Fibroblast of lung (primary cell): ENCODE measurements at regions not wholly inside any gene's neighbourhood (a gene's known extent, or its start where the extent isn't known, plus 50 kb on each side); places are given as distances from the start of the nearest gene placed in this dataset.

ENCODE experiments used
- DNase-seq, 2 donors: peaks; one replicate each; pipeline versions ENCODE4 v3.0.0 to v3.0.0-alpha.2; 2010; ENCODE audit warnings: low read depth in 2 of 2
- H2AFZ ChIP-seq: 2 replicates; pipeline ENCODE4 v1.5.1; 2012; ENCODE audit warnings: low read length, control low read depth, inconsistent platforms
- H3K27ac ChIP-seq: 2 replicates; pipeline ENCODE4 v1.5.1; 2011; ENCODE audit warnings: low read length, control low read depth; ENCODE audit not compliant: insufficient read depth
- H3K27me3 ChIP-seq: 2 replicates; pipeline ENCODE4 v1.5.1; 2011; ENCODE audit warnings: mild to moderate bottlenecking, low read length; ENCODE audit not compliant: control insufficient read depth, insufficient read depth
- H3K36me3 ChIP-seq: 2 replicates; pipeline ENCODE4 v1.5.1; 2011; ENCODE audit warnings: low read length; ENCODE audit not compliant: control insufficient read depth, insufficient read depth
- H3K4me1 ChIP-seq: 2 replicates; pipeline ENCODE4 v1.5.1; 2011; ENCODE audit warnings: low read length; ENCODE audit not compliant: control insufficient read depth, insufficient read depth; ENCODE audit errors: extremely low read depth
- H3K4me2 ChIP-seq: 2 replicates; pipeline ENCODE4 v1.5.1; 2011; ENCODE audit warnings: low read length, control low read depth; ENCODE audit not compliant: insufficient read depth; ENCODE audit errors: extremely low read depth
- H3K4me3 ChIP-seq, 4 experiments: fragments of 200-600 bp in 1 of 4; sonication (generic) in 1 of 4; replicated peaks in 1 of 4; 2 replicates each; pipeline ENCODE4 v1.5.1; 2011 to 2016; ENCODE audit warnings: low read length in 4 of 4, low read depth in 3 of 4, mild to moderate bottlenecking in 3 of 4, control low read depth in 2 of 4, inconsistent platforms in 1 of 4, mixed read lengths in 1 of 4; ENCODE audit not compliant: insufficient read depth in 1 of 4; ENCODE audit errors: control extremely low read depth in 1 of 4
- H3K79me2 ChIP-seq: 2 replicates; pipeline ENCODE4 v1.5.1; 2012; ENCODE audit warnings: mild to moderate bottlenecking, low read length, inconsistent platforms; ENCODE audit not compliant: control insufficient read depth, insufficient read depth
- H3K9ac ChIP-seq: 2 replicates; pipeline ENCODE4 v1.5.1; 2011; ENCODE audit warnings: mild to moderate bottlenecking, low read length, control low read depth; ENCODE audit not compliant: insufficient read depth
- H3K9me3 ChIP-seq: 2 replicates; pipeline ENCODE4 v1.5.1; 2012; ENCODE audit warnings: low read depth, low read length; ENCODE audit not compliant: control insufficient read depth, insufficient read depth
- H4K20me1 ChIP-seq: 2 replicates; pipeline ENCODE4 v1.5.1; 2011; ENCODE audit warnings: low read length; ENCODE audit not compliant: control insufficient read depth, insufficient read depth; ENCODE audit errors: extremely low read depth
- EZH2 ChIP-seq: IDR thresholded peaks from 2 replicates; pipeline ENCODE4 v1.5.1; 2012; ENCODE audit warnings: low read length, control low read depth, mild to moderate bottlenecking; ENCODE audit errors: missing control alignments
- TF ChIP-seq, protein P1 (sequence below), 2 donors: IDR thresholded peaks in 1 of 2; conservative IDR thresholded peaks in 1 of 2; 1 replicate in 1 of 2; 2 replicates in 1 of 2; pipeline ENCODE4 v1.5.1; 2011 to 2012; ENCODE audit warnings: low read length in 2 of 2, control low read depth in 1 of 2, inconsistent platforms in 1 of 2, low read depth in 1 of 2, mild to moderate bottlenecking in 1 of 2

- Histone ChIP-seq H3K9ac (no peak overlapping the region), H3K4me3 (no peak overlapping the region), H3K27ac (no peak overlapping the region), H3K79me2 (no peaks in the 10 kb centered on the region), H3K4me2 (no peak overlapping the region), H4K20me1 (no peaks in the 10 kb centered on the region), H3K4me1 (no peaks in the 10 kb centered on the region), H2AFZ (no peak overlapping the region), H3K9me3 (no peaks in the 10 kb centered on the region), H3K27me3 (no peaks in the 10 kb centered on the region), H3K36me3 (no peaks in the 10 kb centered on the region)
- peak in 1 of 2 donors; percentile 64 for DNase-seq
- TF ChIP-seq, protein P1, sequence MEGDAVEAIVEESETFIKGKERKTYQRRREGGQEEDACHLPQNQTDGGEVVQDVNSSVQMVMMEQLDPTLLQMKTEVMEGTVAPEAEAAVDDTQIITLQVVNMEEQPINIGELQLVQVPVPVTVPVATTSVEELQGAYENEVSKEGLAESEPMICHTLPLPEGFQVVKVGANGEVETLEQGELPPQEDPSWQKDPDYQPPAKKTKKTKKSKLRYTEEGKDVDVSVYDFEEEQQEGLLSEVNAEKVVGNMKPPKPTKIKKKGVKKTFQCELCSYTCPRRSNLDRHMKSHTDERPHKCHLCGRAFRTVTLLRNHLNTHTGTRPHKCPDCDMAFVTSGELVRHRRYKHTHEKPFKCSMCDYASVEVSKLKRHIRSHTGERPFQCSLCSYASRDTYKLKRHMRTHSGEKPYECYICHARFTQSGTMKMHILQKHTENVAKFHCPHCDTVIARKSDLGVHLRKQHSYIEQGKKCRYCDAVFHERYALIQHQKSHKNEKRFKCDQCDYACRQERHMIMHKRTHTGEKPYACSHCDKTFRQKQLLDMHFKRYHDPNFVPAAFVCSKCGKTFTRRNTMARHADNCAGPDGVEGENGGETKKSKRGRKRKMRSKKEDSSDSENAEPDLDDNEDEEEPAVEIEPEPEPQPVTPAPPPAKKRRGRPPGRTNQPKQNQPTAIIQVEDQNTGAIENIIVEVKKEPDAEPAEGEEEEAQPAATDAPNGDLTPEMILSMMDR (conservative IDR thresholded peaks at IDR 0.05 in 1 of 2, IDR thresholded peaks at IDR 0.05 in 1 of 2; ENCODE audit: low read depth in 1 of 2, low read length in 2 of 2) = no peak
- no peak for TF ChIP-seq EZH2
Observed at GRCh38 chr7:13551503-13551902, 438.0 kb downstream of the ETV1 start.

DNA sequence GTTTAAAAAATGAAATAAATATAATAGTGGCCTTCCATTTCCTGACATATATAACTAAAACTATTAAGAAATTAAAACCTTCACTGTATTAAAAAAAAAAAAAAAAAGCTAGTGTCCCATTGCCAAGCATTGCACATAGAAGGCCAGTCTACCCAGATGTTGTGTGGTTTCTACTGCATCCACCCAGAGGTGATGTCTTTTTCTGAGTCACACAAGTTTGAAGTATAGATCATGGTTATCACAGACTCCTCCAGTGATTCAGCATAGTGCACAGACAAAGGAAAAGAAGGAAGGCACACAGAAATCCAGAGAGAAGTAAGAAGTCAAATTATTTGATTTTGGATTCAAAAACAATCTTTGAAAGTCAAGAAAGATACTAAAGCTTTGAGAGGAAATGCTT is 429.0 kb downstream of the ETV1 start:
- TF ChIP-seq, protein P1 (conservative IDR thresholded peaks at IDR 0.05 in 1 of 2, IDR thresholded peaks at IDR 0.05 in 1 of 2; ENCODE audit: low read depth in 1 of 2, low read length in 2 of 2) = no peak
- no peak for TF ChIP-seq EZH2
- Histone ChIP-seq H3K4me3 (no peak overlapping the region), H4K20me1 (no peaks in the 10 kb centered on the region), H3K27me3 (no peaks in the 10 kb centered on the region), H3K27ac (no peak overlapping the region), H3K4me1 (no peaks in the 10 kb centered on the region), H3K9ac (no peak overlapping the region), H3K4me2 (no peak overlapping the region), H3K79me2 (no peaks in the 10 kb centered on the region), H3K36me3 (no peaks in the 10 kb centered on the region), H2AFZ (no peak overlapping the region), H3K9me3 (no peaks in the 10 kb centered on the region)
- DNase-seq = peak; percentile 72 to 73

DNA sequence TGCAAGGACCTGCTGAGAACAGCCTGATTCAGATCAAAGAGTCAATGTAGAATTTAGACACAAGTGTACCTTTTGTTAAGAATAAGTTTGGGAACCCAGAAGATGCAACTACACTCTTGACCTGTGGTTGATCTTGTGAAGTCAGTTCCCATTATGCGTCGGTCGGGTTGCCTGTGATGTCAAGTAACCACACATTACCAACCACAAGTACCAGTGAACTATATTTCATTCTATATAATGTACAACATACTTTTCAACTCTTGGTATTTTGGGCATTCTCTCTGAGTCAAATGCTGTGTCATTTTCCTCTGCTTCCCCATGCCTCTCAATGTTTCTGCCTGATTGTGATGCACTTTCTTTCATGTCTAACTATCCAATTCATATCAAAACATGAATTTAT is 426.2 kb downstream of the ETV1 start:
- no peak overlapping the region for H2AFZ ChIP-seq
- H3K27me3 ChIP-seq = no peaks in the 10 kb centered on the region
- no peaks in the 10 kb centered on the region for H3K4me1 ChIP-seq
- no peak overlapping the region for H3K9ac ChIP-seq
- H4K20me1 ChIP-seq = no peaks in the 10 kb centered on the region
- no peaks in the 10 kb centered on the region for H3K79me2 ChIP-seq
- no peak overlapping the region for H3K27ac ChIP-seq
- TF ChIP-seq EZH2 = no peak
- TF ChIP-seq, protein P1 (conservative IDR thresholded peaks at IDR 0.05 in 1 of 2, IDR thresholded peaks at IDR 0.05 in 1 of 2; ENCODE audit: low read depth in 1 of 2, low read length in 2 of 2) = no peak
- no peak for DNase-seq
- H3K4me2 ChIP-seq = no peak overlapping the region
- no peaks in the 10 kb centered on the region for H3K36me3 ChIP-seq
- H3K9me3 ChIP-seq = no peaks in the 10 kb centered on the region
- H3K4me3 ChIP-seq = no peak overlapping the region
